GM12891 (cell line): ENCODE measurements at regions not wholly inside any gene's neighbourhood (a gene's known extent, or its start where the extent isn't known, plus 50 kb on each side); places are given as distances from the start of the nearest gene placed in this dataset.

Source experiments
- DNase-seq: peaks from one replicate; pipeline ENCODE4 v3.0.0; 2011; ENCODE audit warnings: low spot score; ENCODE audit not compliant: insufficient read length
- FAIRE-seq: peaks from 2 replicates; lab custom pipeline; 2011; peaks lifted over from hg19 to GRCh38; lab: Jason Lieb, UNC
- PAX5 ChIP-seq: IDR thresholded peaks from 2 replicates; pipeline ENCODE4 v1.6.1; 2011; ENCODE audit warnings: low read length, moderate library complexity, mild to moderate bottlenecking; ENCODE audit not compliant: insufficient read depth, severe bottlenecking
- POLR2A ChIP-seq: IDR thresholded peaks from 2 replicates; pipeline ENCODE4 v1.6.1; 2011; ENCODE audit warnings: low read depth, low read length, control low read depth
- POLR2AphosphoS5 ChIP-seq: IDR thresholded peaks from 2 replicates; pipeline ENCODE4 v1.6.1; 2011; ENCODE audit warnings: low read depth, low read length, control low read depth
- POU2F2 ChIP-seq: IDR thresholded peaks from 2 replicates; pipeline ENCODE4 v1.6.1; 2011; ENCODE audit warnings: low read depth, mild to moderate bottlenecking, control low read depth, low read length, moderate library complexity
- SPI1 ChIP-seq: IDR thresholded peaks from 2 replicates; pipeline ENCODE4 v1.6.1; 2011; ENCODE audit warnings: low read depth, low read length, control low read depth
- TAF1 ChIP-seq: IDR thresholded peaks from 2 replicates; pipeline ENCODE4 v1.6.1; 2011; ENCODE audit warnings: low read depth, low read length, control low read depth

DNA sequence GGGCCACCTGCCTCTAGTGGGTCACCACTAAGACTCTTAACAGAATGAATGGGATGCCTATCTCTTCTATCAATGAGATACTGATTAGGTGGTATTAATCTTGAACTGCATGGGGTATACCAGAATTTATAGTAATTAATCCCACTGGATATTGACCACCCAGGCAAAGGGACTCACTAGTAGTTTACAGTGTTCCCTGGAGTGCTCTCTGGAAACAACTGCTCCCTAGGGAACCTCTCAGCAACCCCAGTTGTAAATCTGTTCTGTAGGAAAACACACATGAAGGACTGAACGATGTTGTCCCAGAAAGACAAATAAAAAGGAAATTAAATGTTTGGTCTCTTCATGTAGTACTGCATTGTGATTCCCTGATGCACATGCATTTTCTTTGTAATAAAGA is 430.5 kb downstream of the HLX start:
- no peak for FAIRE-seq
- no peak for DNase-seq
- TF ChIP-seq POU2F2, result no peak
- TF ChIP-seq TAF1, result no peak
- TF ChIP-seq PAX5, result no peak
- no peak for TF ChIP-seq POLR2AphosphoS5
- no peak for TF ChIP-seq POLR2A
- TF ChIP-seq SPI1, result no peak

DNA sequence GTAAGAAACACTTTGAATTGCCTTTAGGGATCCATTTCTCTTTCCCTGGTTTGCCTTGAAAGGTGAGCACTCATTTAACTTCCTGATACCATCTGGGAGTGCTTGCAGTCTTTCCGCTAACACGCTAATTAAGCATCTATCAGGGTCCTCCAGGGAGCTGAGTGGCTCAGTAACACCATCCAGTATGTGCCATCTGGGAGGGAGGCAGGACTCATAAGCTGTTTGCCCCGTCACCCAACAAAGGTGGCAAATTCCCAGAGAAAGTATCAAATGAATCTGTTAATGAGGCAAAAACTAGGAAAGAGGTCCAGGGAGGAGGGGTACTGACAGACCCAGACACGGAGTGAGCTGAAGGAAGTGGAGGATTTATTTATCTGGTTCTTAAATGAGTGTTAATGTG is 430.9 kb downstream of the HLX start:
- no peak for DNase-seq
- no peak for TF ChIP-seq SPI1
- TF ChIP-seq TAF1, result no peak
- TF ChIP-seq POLR2AphosphoS5, result no peak
- TF ChIP-seq POU2F2, result no peak
- TF ChIP-seq POLR2A, result no peak
- no peak for TF ChIP-seq PAX5
- FAIRE-seq, result no peak

DNA sequence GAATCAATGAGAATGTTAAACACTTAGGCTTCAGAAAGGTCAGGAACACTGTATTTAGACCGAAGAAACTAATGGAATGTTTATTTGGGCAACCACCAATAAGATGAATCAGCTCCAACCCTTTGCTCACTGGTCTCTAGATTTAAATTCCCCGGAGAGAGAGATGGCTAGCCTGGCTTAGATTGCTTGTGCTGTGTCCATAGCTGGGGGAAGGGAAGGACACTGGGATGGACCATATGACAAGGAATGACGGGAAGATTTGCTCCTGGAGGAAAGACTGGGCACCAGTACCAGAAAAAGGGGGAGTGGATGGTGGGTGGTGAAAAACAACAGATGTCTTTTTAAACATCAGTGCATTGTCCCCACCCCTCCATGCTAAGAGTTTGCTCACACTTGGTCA is 426.6 kb downstream of the DUSP10 start:
- DNase-seq, result no peak
- TF ChIP-seq POLR2AphosphoS5 (no peak), PAX5 (no peak), POU2F2 (no peak), SPI1 (no peak), POLR2A (no peak), TAF1 (no peak)
- FAIRE-seq, result no peak

DNA sequence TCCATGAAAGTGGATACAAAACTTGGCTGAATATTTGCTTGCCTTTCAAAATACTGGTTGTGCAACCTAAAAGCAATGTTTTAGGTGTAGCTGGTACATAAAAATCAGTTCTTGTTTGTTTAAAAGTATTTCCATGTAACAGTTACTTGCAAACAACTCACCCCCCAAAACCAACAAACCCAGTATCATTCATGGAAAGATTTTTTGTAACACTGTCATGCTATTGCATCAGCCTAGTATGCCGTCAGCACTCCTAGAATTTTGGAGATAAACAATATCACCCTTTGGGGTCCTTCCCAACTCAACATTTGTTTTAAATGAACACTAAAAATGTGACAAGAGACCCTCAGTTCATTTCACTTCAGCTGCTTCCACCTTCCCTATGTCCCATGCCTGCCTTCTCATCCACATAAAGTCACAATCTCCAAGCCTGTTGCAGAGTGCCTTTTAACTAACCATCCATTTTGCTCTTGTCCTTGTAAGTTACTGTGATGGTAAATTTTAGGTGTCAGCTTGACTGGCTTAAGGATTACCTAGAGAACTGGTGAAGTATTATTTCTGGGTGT is 425.3 kb downstream of the DUSP10 start:
- TF ChIP-seq PAX5 (no peak), SPI1 (no peak), TAF1 (no peak), POU2F2 (no peak), POLR2A (no peak), POLR2AphosphoS5 (no peak)
- DNase-seq (no peak), FAIRE-seq (no peak)

DNA sequence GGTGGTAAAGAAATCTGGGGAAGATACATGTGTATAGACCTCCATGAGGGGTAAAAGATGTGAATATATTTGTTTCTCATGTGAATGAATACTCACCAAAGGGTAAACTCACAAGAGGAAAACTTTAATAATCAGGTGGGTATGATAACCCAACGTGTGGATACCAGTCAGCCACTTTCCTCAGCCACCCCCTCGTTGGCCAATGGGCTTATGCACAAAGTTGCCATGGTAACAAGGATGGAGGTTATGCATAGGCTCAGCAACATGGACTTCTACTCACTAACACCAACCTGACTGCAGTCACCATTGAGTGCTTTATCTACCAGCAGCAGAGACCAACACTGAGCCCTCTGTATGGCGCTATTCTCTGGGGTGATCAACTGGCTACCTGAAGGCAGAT is 424.4 kb downstream of the DUSP10 start:
- no peak for TF ChIP-seq POLR2AphosphoS5
- no peak for FAIRE-seq

DNA sequence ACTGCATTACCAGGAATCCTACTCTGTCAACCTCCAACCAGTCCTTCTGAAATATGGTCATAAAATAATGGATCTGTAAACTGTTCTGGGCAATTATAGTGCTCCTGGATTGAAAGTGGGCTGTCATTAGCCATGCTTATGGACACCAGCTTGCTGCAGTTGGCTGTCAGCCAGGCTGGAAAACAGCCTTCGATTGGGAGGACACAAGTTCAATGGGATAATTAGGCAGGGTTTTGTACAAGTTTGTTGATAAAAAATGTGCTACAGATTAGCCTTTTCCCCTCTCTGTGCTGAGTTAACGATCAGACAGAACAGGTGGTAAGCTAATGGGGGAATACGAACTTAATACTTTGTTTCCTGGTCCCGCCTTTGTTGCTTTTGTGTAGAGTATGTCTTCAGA is 413.9 kb downstream of the DUSP10 start:
- FAIRE-seq (no peak), DNase-seq (no peak)
- TF ChIP-seq PAX5 (no peak), POU2F2 (no peak), SPI1 (no peak), TAF1 (no peak), POLR2A (no peak), POLR2AphosphoS5 (no peak)

More for the DNA sequence above, 424.4 kb downstream of the DUSP10 start:
- no peak for DNase-seq

DNA sequence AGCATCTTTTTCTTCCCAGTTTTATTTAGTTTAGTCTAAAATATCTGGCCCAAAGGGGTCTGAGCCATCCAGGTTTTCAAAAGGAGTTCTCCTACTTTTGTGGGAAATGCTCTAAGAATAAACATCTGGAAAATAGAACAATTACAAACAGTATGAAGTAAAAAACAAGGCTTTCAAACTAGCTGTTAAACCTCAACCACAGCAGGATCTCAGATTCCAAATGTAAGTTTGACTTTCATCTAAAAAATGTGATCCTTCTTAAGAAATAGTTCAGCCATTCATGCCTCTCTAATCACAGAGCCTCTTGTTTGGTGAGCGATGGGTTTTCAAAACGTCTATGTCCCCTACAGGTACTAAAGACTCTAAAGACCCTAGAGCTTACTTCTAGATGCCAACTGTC is 413.5 kb downstream of the DUSP10 start:
- FAIRE-seq, result no peak
- TF ChIP-seq POLR2A (no peak), TAF1 (no peak), SPI1 (no peak), POLR2AphosphoS5 (no peak), PAX5 (no peak), POU2F2 (no peak)
- DNase-seq, result no peak

DNA sequence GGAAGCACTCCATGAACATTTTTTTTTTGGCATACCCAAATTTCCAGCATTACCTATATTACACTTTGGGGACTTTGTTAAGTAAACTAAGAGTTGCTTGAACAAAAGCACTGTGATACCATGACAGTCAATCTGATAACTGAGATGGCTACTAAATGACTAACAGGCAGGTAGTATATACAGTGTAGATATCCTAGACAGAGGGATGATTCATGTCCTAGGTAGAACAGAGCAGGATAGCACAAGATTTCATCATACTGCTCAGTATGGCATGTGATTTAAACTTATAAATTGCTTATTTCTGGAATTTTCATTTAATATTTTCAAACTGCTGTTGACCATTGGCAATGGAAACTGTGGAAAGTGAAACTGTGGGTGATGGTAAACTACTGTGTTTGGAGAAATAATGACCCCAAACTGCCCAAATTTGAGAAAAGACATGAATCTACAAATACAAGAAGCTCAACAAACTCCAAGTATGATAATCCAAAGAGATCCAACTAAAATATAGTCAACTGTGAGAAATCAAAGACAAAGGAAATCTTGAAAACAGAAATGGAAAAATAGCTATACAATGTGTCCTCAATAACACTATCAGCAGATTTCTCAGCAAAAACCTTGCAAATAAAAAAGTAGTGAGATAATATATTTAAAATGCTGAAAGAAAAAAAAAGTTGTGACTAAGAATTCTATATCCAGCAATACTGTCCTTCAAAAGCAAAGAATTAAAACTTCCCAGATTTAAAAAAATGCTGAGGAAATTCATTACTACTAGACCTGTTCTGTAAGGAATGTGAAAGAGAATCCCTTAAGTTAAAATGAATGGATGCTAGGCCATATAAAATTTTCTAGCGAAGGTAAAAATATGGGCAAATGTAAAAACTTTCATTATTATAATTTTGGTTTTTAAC is 410.4 kb downstream of the DUSP10 start:
- FAIRE-seq, result no peak
- TF ChIP-seq POU2F2 (no peak), POLR2AphosphoS5 (no peak), TAF1 (no peak)
- no peak for DNase-seq

DNA sequence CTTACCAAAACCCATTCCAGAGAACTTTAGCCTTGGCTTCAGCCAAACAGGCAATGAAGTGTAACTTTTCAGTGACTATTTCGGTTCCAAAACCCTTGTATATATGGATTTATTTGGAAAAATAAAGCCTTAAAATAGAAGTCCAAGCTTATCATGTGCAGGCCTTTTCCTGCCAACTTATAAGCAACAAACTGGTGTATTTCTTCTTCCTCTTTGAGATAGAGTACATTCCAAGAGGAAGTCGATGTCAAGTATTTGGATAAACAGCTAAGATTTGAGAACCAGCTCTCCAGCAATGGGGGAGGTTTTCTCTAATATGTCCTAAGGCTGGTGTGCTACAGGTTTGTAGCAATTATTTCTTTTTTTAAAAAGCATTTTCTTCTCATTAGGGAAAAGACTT is 407.8 kb downstream of the DUSP10 start:
- FAIRE-seq (no peak), DNase-seq (no peak)
- TF ChIP-seq POLR2AphosphoS5 (no peak), TAF1 (no peak), SPI1 (no peak), POU2F2 (no peak), PAX5 (no peak), POLR2A (no peak)
